HG03060 (cell line): ENCODE measurements at regions not wholly inside any gene's neighbourhood (a gene's known extent, or its start where the extent isn't known, plus 50 kb on each side); places are given as distances from the start of the nearest gene placed in this dataset.

ENCODE experiments used
- ATAC-seq: cut with Tn5 transposase; IDR thresholded peaks from one replicate; pipeline ENCODE4 v1.9.1; 2021; ENCODE audit warnings: low read depth, moderate number of reproducible peaks; ENCODE audit not compliant: unreplicated experiment

- ATAC-seq, result no peak
Observed at GRCh38 chr2:38174646-38175423, 98.9 kb upstream of the CYP1B1 start.

DNA sequence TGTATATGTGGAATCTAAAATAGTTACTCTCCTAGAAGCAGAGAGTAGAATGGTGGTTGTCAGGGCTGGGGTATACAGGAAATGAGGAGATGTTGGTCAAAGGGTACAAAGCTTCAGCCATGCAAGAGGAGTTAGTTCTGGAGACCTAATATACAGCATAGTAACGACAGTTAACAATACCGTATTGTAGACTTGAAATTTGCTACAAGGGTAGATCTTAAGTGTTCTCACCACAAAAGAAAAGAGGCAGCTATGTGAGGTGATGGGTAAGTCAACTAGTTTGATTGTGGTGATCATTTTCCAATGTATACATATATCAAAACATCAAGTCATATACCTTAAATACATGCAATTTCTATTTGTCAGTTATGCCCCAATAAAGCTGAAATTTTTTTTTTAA, 98.2 kb upstream of the CYP1B1 start:
- no peak for ATAC-seq

- ATAC-seq, result no peak
Observed at GRCh38 chr2:38173683-38174082, 97.7 kb upstream of the CYP1B1 start.

DNA sequence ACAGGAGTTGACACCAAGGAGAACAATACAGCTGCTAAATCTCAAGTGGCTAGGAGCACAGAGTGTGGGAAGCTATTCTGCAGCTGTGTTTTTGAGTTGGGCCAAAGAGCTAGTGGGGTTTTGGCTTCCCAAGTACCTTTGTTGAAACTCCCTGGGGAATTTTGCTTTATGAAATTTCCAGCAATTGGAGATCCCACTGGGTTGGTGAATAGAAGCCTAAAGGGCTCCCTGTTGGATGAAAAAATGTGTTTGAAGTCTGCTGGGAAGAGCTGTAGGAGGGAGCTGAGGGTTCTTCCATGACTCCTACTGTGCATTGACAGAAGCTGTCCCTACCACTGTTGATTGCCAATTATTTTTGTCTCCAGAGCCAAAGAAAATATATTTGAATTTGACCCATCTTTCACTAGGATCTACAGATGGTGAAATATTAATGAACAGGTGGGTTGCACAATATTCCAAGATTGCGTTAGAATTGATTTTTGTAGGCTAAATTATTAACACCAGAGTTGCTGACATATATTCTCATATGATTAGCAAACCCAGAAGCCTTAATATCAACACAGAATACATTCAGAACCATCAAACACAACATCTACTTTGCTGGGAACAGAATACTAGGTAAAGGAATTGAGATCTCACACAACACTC, 95.4 kb upstream of the CYP1B1 start:
- ATAC-seq, result no peak

DNA sequence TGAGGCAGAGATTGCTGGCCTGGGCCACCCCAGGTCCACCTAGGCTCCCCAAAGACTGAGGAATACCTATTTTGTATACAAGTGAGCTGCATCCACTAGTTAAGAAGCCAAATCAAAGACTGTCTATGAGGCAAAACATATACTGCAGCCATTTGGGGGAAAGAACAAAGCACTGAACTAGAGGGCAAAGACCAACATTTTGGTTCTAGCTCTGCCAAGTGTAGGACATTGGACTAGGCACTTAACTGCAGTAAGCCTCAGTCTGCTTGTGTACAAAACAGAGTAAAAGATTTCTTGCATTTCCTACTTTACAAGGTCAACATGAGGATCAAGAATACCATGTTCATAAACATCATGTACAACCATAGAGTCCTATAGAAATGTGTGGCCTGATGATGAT, 94.8 kb upstream of the CYP1B1 start:
- no peak for ATAC-seq

DNA sequence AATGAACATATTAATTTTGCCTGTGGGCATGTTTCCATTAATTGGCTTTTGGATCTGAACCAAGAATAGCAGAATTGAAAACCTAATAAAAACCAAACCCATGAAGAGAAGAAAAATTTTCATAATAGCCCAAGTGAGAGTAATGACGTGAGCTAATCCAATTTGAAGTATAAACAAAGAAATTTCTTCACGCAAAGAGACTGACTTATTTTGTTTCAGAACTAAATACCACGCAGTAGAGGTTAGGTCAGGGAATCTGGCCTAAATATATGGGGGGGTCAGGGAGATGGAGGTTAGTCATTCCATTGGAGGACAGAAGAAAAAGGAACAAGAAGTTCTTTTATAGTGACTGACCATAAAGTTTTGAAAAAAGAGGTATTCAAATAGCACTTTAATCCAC, 94.1 kb upstream of the CYP1B1 start:
- no peak for ATAC-seq

GRCh38 chr2:38168710-38169480, 92.9 kb upstream of the CYP1B1 start:
- ATAC-seq, result no peak

GRCh38 chr2:38167968-38168350, 92.0 kb upstream of the CYP1B1 start:
- ATAC-seq, result no peak

- no peak for ATAC-seq
Observed at GRCh38 chr2:38165698-38166097, 89.7 kb upstream of the CYP1B1 start.

- ATAC-seq, result peak; percentile 79
Observed at GRCh38 chr2:38164881-38165280, 88.9 kb upstream of the CYP1B1 start.

DNA sequence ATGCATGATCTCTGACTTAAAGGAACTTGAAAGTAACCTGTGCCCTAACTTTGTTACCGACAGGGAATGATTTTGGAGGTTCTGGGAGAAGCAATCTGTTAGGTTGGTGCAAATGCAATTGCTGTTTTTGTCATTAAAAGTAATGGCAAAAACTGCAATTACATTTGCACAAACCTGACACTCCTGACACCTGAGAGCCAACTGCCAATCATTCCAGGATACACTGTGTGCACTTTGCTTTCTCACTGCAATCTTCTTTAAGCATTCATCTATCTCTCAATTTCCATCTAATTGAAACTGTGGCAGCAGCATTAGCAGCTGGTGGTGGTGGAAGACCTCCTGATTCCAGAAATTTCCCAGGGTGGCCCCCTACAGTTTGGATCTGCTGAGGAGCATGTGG, 87.6 kb upstream of the CYP1B1 start:
- no peak for ATAC-seq

DNA sequence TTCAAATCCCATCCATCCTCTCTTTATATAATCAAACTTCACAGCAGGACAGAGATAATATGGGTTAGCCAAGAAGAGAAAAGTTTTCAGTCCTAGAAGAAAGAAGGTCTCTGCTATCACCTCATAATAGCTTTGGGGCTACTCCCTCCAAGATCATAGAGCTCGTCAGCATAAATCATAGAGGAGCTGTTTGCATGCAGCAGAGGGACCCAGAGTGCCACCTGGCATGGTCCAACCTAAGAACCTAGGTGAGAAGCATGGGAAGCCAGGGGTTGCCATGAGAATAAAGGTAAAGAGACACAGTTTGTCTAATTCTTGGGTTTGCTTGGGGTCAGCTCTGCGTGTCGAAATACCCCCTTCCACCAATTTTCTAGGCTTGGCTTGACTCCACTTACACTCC, 87.1 kb upstream of the CYP1B1 start:
- no peak for ATAC-seq

GRCh38 chr2:38160516-38160915, 84.6 kb upstream of the CYP1B1 start:
- no peak for ATAC-seq

DNA sequence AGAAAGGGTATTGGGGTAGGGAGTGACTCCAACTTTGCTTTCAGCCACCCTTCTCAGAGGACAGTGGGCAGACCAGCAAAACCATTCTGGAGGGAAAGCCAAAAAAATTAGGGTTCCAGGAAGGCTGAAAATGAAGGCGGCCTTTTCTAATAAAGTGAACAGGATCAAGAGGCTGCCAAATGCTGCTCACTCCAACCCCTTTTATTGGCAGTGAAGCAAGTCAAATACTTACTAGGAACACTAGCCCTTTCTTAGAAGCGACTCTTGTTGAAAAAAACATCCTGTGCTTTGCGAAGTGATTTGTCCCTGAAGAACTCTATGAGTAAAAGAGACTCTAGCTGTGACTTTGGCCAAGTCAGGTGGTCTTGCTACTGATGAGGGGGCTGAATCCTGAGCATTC, 83.6 kb upstream of the CYP1B1 start:
- ATAC-seq, result no peak

DNA sequence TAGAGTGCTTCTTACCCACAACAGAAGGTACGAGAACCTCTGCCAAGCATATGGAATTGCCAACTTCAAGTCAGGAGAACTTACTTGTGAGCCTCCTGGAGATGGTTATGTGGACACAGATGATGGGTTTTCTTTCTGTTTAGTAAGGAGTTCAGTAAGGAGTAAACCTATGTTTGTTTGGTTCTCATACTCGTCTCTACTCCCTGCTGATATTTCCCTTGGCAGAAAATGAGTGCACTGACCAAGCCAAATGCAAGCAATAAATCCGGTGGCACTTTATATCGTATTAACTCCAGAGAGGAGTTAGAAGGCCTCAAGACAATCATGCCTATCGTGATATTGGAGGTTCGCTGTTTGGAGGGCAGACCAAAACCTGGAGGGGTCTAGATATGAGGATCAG, 83.2 kb upstream of the CYP1B1 start:
- ATAC-seq, result no peak

- ATAC-seq, result no peak
Observed at GRCh38 chr2:38158378-38159118, 82.6 kb upstream of the CYP1B1 start.

DNA sequence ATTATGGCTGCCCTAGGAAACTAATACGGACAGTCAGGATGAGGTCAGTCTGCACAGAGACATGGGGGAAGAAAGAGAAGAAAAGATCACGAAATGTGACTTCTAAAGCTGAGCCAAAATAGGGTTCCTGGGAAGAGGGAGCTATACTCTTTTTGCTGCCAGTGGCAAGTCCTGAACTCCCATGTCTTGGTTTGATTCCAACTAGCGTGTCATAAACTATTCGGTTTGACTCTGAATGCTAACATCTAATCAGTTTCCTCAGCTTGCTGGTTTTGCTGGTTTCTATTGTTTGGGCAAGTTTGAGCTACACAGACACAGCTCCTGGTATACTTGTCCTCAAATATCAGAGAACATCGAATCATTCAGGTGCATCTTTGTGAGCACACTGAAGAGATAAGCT, 80.5 kb upstream of the CYP1B1 start:
- ATAC-seq, result no peak

GRCh38 chr2:38155015-38155414, 79.1 kb upstream of the CYP1B1 start:
- no peak for ATAC-seq

GRCh38 chr2:38154395-38154794, 78.4 kb upstream of the CYP1B1 start:
- no peak for ATAC-seq

DNA sequence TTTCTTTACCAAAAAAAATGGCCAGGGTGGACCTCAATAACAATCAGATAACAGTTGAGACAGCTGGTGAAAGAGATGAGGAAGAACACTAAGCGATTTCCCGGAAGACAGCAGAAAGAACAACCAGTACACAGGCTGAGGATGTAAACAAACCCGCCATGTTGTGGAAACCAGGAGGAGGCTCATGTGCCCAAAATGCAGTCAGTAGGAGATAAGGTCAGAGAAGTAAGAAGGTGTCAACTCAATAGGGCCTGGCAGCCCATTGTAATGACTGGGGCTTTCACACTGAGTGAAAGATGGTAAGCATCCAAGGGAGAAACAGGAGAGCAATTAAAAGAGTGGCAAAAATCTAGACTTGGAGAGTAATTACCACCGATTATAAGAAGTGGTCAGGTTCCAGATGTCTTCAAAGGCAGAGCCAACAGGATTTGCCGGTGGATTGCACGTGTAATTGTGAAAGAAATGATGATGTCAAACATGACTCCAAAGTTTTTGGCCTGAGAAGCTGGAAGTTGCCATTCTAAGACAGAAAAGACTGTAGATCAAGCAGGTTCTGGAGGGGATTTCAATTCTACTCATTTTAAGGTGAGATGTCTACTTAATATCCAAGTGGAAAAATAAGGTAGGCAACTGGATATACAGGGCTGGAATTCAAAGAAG, 77.7 kb upstream of the CYP1B1 start:
- no peak for ATAC-seq
